HepG2 (cell line): ENCODE measurements at regions not wholly inside any gene's neighbourhood (a gene's known extent, or its start where the extent isn't known, plus 50 kb on each side); places are given as distances from the start of the nearest gene placed in this dataset.

ENCODE experiments used
- EZH2 ChIP-seq: conservative IDR thresholded peaks from 2 replicates; pipeline ENCODE4 v1.6.1; 2012; ENCODE audit warnings: mild to moderate bottlenecking, low read depth, low read length, moderate library complexity
- GLI4 ChIP-seq: sonication (generic); formaldehyde crosslinking; IDR thresholded peaks from 2 replicates; pipeline ENCODE4 v1.5.1; 2020; ENCODE audit warnings: missing genetic modification reagents, mild to moderate bottlenecking, moderate library complexity, borderline replicate concordance
- PAX8 ChIP-seq: sonication (generic); formaldehyde crosslinking; IDR thresholded peaks from 2 replicates; pipeline ENCODE4 v1.8.0; 2022; ENCODE audit warnings: mild to moderate bottlenecking, missing genetic modification reagents, borderline replicate concordance
- RFX5 ChIP-seq: IDR thresholded peaks from 2 replicates; pipeline ENCODE4 v1.6.1; 2011; ENCODE audit warnings: low read depth, low read length, improper control_type of control experiment
- RXRA ChIP-seq: sonication (generic); formaldehyde crosslinking; IDR thresholded peaks from 2 replicates; pipeline ENCODE4 v1.5.1; 2020; ENCODE audit warnings: missing genetic modification reagents
- STAT6 ChIP-seq: sonication (generic); formaldehyde crosslinking; IDR thresholded peaks from 2 replicates; pipeline ENCODE4 v1.4.0; 2020; ENCODE audit warnings: missing genetic modification reagents, mild to moderate bottlenecking, borderline replicate concordance
- ZNF280B ChIP-seq: sonication (generic); formaldehyde crosslinking; IDR thresholded peaks from 2 replicates; pipeline ENCODE4 v1.5.0; 2020; ENCODE audit warnings: missing genetic modification reagents, mild to moderate bottlenecking, borderline replicate concordance
- ZNF672 ChIP-seq: sonication (generic); formaldehyde crosslinking; IDR thresholded peaks from 2 replicates; pipeline ENCODE4 v1.8.1; 2022; ENCODE audit warnings: missing genetic modification reagents
- ZNF766 ChIP-seq: sonication (generic); formaldehyde crosslinking; IDR thresholded peaks from 2 replicates; pipeline ENCODE4 v1.5.0; 2020; ENCODE audit warnings: missing genetic modification reagents, borderline replicate concordance
- ZSCAN20 ChIP-seq: sonication (generic); formaldehyde crosslinking; IDR thresholded peaks from 2 replicates; pipeline ENCODE4 v1.4.0; 2020; ENCODE audit warnings: missing genetic modification reagents, mild to moderate bottlenecking, borderline replicate concordance
- TF ChIP-seq, protein P1 (sequence below), 2 experiments: IDR thresholded peaks; 2 replicates each; pipeline ENCODE4 v1.6.1; 2011 to 2012; ENCODE audit warnings: low read length in 2 of 2, borderline replicate concordance in 1 of 2, low read depth in 1 of 2, mild to moderate bottlenecking in 1 of 2, moderate library complexity in 1 of 2
- TF ChIP-seq, protein P2 (sequence below), 2 experiments: sonication (generic) in 1 of 2; formaldehyde crosslinking in 1 of 2; IDR thresholded peaks; 2 replicates each; pipeline versions ENCODE4 v1.6.1 to v1.9.0; 2014 to 2022; ENCODE audit warnings: antibody characterized with exemption in 1 of 2, borderline replicate concordance in 1 of 2, inconsistent platforms in 1 of 2, low read depth in 1 of 2, missing genetic modification reagents in 1 of 2

DNA sequence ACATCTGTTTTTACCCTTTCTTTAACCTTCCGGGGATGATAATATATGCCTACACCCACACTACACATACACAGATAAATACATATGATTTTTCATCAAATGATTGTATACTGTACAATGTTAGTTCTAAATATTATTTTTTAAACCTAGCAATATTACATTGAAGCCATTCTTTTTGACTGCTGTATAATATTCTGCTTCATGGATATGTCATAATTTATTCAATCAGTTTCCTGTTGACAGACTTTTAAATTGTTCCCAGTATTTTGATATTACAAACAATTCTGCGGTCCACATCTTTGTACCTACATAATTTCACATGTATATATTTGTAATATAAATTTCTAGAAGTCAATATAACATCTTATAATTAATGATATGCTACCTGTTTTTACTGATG, 59.0 kb upstream of the ITGB1 start:
- TF ChIP-seq ZNF280B (CRISPR knock-in tag) (no peak), PAX8 (no peak), RXRA (no peak), RFX5 (no peak), GLI4 (CRISPR knock-in tag) (no peak), ZNF672 (CRISPR knock-in tag) (no peak), ZNF766 (CRISPR knock-in tag) (no peak), STAT6 (no peak), EZH2 (no peak), ZSCAN20 (CRISPR knock-in tag) (no peak)
- TF ChIP-seq, protein P1, sequence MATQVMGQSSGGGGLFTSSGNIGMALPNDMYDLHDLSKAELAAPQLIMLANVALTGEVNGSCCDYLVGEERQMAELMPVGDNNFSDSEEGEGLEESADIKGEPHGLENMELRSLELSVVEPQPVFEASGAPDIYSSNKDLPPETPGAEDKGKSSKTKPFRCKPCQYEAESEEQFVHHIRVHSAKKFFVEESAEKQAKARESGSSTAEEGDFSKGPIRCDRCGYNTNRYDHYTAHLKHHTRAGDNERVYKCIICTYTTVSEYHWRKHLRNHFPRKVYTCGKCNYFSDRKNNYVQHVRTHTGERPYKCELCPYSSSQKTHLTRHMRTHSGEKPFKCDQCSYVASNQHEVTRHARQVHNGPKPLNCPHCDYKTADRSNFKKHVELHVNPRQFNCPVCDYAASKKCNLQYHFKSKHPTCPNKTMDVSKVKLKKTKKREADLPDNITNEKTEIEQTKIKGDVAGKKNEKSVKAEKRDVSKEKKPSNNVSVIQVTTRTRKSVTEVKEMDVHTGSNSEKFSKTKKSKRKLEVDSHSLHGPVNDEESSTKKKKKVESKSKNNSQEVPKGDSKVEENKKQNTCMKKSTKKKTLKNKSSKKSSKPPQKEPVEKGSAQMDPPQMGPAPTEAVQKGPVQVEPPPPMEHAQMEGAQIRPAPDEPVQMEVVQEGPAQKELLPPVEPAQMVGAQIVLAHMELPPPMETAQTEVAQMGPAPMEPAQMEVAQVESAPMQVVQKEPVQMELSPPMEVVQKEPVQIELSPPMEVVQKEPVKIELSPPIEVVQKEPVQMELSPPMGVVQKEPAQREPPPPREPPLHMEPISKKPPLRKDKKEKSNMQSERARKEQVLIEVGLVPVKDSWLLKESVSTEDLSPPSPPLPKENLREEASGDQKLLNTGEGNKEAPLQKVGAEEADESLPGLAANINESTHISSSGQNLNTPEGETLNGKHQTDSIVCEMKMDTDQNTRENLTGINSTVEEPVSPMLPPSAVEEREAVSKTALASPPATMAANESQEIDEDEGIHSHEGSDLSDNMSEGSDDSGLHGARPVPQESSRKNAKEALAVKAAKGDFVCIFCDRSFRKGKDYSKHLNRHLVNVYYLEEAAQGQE (IDR thresholded peaks at IDR 0.05; ENCODE audit: borderline replicate concordance in 1 of 2, low read depth in 1 of 2, low read length in 2 of 2) = no peak
- TF ChIP-seq, protein P2, sequence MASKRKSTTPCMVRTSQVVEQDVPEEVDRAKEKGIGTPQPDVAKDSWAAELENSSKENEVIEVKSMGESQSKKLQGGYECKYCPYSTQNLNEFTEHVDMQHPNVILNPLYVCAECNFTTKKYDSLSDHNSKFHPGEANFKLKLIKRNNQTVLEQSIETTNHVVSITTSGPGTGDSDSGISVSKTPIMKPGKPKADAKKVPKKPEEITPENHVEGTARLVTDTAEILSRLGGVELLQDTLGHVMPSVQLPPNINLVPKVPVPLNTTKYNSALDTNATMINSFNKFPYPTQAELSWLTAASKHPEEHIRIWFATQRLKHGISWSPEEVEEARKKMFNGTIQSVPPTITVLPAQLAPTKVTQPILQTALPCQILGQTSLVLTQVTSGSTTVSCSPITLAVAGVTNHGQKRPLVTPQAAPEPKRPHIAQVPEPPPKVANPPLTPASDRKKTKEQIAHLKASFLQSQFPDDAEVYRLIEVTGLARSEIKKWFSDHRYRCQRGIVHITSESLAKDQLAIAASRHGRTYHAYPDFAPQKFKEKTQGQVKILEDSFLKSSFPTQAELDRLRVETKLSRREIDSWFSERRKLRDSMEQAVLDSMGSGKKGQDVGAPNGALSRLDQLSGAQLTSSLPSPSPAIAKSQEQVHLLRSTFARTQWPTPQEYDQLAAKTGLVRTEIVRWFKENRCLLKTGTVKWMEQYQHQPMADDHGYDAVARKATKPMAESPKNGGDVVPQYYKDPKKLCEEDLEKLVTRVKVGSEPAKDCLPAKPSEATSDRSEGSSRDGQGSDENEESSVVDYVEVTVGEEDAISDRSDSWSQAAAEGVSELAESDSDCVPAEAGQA (IDR thresholded peaks at IDR 0.05; ENCODE audit: low read depth) = no peak
- TF ChIP-seq, protein P2 (CRISPR knock-in tag; IDR thresholded peaks at IDR 0.05; ENCODE audit: borderline replicate concordance) = no peak
